SW 1271 (cell line): ENCODE measurements at regions not wholly inside any gene's neighbourhood (a gene's known extent, or its start where the extent isn't known, plus 50 kb on each side); places are given as distances from the start of the nearest gene placed in this dataset.

Experiments
- DNase-seq, 2 experiments: peaks; one replicate each; lab custom pipeline; 2025; lab: John Stamatoyannopoulos, UW

DNA sequence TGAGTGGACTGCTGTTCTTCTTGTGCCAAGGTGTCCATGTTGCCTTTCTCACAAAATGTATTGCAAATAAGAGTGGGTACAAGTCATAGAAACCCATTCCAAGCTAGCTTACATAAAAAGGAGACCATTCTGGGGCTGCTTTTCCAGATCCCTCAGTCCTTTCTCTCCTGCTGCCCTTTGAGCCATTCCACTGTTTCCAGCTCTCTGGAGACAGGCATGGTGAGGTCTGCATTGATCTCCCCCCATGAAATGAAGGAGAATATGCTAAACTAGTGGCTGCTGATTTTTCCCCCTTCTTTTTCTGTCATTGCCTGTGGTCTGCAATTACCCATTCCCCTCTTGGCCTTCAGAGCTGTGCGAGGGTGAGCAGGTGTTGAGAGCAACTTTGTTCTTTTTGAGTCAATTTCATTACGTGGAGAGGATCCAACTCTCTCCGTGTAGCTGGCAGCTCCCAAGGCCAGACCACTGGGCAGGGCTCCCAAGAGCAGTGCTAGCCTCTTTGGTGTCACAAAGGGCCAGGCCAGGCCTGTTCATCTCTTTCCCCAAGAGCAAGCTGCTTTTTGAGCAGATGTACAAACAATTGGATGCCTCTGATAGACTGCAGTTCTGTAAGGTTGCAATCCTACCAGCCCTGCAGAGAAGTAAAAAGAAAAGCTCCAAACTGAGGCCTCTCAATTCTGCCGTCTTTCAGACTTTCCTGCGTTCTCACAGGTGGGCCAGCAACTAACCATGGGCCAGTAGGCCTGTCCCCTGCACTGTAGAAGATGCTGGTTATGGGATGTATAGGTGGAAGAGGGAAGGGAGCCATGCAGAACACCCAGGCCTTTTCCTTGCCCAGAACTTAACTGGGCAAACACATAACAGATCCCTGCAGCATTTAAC lies 96.1 kb upstream of the ARMC2 start:
- no peak for DNase-seq

DNA sequence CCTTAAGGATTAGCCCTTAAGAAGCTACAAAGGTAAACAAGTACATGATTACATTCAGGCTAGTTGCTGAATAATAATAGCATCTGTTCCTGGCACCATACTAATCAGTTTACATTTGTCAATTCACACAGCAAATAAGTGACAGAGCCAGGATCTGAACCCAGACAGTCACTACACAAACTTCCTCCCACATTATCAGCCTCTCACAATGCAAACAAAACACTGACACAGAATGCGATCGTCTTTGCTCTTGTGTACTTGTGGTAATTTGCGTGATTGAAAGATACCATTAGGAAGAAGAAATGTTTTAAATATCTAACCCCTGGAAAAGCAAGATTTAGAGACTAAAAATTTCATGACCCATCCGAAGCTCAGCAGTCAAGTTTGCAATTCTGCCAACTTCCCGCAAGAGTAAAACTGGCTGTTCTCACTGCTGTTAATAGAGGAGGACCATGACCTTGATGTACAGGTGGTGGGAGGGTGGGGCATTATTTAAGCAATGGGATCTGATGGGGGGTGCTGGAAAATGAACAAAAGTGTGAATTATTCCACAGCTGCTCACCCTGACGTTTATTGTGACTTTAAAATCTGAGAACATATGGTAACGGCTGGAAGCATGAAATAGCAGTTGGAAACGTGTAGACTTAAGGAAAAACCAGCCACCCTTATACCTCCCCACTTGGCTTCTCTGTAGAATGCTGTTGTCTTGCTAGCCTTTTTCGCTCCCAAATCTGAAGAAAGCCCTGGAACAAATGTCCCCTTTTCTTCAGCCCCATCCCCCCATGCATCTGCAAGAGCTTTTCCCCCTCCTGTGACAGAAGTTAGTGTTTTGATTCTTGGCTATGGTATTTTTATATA lies 95.3 kb upstream of the ARMC2 start:
- DNase-seq = no peak

DNA sequence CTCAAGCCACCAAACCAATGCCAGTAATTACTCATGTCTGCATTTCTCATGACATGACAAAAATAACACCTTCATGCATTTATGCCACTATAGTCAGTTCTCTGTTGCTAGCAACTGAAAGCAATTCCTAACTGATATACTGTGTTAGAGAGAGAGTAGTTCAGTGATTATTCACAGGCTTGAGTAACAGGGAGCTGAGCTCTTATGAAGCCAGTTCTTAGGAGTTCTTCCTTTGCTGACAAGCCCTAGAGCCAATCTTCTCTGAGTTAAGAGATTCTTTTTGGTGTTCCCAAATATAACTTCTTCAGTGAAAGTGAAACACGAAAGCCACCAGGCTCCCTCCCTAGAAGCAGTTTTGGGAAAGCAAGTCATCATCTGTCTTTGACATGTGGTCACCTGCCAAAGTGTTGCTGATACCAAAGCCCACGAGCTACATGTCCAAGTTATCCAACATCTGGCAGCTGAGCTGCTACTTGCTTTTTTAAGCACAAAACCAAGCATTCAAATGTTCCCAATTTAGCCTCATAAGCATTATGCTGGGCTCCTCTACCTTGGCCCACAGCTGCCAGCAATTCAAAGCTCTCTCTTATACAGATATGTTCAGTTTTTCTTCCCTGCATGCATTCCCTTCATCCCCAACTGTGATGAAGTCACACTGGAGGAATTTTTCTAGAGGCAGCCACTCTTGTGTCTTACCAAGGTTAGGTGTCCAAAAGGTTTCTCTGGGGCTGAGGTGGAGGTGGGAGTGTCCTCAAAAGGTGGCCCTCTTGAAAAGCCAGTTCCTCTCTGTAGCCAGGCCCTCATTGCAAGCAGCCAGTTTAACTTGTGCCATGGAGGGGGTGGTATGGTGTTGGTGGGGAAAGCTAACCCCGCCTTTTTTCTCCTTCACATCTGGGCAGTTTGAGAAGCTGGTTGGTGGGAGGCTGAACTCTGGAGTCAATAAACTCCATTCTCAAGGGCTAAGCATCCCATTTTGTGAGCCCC lies 92.7 kb upstream of the ARMC2 start:
- no peak for DNase-seq

DNA sequence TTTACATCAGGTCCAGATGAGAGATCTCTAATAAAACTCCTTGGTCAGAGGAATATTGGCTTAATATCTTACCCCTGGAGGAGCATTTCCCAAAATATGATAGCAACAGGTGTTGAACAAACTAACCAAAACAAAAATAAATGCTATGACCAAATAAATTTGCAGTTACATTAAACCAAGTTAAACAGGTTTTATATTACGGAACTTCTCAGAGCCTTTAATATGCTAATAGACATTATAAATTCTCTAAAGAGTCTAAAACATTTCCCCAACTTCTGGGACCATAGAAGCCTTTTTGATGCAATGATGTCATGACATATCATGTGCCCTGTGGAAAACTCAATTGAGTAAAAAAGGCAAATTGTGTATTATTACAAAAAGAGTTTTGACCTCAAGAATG lies 90.9 kb upstream of the ARMC2 start:
- no peak for DNase-seq

DNA sequence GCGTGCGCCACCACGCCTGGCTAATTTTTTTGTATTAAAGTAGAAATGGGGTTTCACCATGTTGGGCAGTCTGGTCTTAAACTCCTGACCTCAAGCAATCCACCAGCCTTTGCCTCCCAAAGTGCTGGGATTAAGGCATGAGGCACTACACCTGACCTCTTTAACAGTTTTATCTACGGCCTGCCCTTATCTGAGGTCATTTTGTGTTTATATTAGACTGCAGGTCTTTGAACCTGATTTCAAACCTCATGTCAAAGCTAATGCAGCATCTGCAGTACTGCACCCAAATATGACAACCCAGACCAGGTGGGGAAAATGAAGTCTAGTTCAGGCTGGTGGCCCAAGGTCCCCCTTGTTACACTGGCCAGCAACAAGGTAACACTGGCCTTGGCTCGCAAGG lies 89.3 kb upstream of the ARMC2 start:
- no peak for DNase-seq

DNA sequence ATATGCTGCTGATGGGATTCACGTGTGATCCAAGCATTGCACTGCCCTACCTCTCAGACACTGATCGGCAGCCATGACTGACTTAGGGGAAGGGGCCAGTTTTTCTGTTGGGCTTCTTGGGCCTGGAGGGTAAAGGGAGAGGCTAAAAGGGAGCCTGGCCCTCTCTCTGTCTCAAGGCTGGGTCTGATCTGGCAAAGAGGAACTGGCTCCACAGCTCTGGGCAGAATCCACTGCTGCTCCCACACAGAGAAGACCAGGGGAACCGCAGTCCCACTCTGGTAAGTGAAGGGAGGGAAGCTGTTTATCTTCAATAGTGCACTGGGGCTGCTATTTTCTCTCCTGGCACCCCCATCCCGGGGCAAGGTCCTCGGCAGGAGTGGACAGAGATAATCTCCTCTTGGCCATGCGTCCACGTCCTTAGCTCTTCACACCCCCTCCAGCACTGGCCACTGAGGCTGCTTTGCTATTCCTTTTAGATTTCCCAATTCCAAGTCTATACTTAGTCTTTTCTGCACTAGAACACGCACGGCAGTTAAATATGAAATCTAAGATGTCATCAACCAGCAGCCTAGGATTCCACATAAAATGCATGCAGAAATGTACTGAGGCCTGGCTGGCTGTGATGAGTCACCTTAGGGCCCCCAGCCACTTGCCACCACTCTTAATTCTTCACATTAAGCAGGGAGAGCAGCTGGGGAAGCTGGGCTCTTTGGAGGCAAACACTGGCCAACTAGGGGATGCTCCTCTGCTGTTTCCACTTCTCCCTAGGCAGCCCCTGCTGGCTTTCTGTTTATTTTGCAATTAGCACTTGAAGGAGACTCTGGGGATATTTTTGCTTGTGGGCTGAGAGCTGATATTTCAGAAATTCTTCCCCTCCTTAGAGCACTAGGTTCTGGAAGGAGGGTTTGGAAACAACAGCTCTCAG lies 87.8 kb upstream of the ARMC2 start:
- no peak for DNase-seq

DNA sequence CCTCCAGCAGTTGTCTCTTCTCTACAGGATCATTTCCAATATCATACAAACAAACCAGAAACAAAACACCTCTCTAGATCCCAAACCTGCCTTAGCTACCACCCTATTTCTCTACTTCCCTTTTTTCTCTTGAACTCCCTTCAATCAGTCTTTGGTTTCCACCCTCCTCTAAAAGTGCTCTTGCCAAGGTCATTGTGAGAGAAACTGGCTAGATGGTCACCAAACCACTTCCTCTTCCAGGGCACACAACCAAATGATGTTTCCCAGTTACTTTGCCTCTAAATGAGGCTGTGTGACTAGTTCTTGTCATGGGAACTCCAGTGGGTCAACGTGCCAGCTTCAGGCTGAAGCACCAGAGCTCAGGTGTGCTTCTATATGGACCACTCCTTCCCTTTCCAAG lies 85.8 kb upstream of the ARMC2 start:
- no peak for DNase-seq

DNA sequence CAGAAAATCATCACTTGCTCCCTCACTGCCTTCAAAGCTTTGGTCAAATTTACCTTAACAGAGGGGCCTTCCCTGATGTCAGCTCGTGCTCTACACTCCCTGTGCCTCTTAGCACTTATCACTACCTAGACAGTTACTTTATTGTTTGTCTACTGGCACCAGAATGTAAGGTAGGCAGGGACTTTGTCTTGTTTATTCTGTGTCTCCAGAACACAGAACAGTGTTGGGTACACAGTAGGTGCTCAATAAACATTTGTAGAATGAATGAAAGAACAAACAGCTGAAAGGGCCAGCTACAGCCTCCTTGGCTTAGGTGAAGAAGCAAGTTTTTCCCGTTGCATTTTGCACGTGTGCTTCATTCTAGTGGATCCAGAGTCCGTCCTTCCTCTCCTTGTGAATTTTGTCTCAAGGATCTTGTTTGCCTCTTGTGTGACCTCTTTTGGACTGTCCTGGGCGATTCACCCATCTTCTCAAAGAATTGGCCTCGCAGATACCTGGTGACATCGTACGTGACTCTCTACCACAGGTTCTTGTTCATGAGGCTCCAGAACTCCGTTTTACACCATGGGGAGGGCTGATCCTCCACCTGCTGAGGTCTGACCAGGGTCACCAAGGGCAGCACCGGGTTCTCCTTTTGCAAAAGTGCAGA lies 84.2 kb upstream of the ARMC2 start:
- DNase-seq = no peak

DNA sequence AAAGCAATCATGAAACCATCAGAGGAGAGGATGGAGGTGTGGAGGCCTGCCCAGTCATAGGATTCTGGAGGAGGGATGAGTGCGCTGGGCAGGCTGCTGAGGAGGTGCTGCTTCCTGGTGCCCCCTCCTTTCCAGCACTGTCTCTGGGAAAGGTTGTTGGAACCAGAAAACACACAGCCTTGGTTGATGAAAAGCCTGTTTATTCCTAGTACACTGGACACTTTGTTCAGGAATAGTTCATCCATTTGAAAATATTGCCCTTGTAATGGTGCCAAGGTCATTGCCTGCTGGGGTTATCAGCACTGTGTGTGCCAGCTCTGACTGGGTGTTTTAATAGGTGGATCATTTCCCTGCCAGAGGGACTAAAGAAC lies 83.7 kb upstream of the ARMC2 start:
- no peak for DNase-seq

DNA sequence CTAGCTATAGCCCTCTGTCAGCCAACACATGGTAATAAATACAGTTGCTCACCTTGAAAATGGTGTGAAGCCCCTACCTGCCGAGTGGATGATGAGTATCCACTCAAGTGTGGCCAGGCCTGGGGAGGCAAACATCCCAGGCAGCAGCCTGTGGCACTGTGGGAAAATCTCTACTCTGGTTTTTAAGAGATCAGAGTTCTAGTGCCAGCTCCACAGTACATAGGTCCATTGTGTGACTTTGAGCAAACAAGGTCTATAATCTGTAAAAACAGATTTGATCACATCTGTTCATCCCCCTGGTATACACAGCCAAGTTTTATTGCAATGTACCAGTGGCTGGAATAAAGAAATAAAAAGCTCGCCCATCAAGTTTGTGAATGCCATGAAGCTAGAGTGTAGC lies 82.7 kb upstream of the ARMC2 start:
- DNase-seq = no peak

DNA sequence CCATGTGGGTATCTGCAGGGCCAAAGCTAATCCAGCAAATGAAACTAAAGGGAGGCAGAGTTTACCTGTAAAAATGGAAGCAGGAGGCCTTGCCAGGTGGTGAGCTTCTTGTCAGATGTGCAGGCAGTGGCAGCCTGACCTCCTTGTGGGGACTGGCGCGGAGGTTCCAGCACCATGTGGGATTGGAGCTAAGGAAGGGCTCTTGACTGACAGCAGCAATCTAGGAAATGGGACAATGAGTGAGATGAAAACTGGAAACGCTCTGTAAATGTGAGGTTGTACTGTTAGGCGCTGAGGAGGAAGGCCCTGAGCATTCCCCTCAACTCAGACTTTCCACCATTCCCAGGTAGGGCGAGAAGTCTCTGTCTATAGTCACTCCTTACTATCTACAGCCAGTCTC lies 81.8 kb upstream of the ARMC2 start:
- no peak for DNase-seq

DNA sequence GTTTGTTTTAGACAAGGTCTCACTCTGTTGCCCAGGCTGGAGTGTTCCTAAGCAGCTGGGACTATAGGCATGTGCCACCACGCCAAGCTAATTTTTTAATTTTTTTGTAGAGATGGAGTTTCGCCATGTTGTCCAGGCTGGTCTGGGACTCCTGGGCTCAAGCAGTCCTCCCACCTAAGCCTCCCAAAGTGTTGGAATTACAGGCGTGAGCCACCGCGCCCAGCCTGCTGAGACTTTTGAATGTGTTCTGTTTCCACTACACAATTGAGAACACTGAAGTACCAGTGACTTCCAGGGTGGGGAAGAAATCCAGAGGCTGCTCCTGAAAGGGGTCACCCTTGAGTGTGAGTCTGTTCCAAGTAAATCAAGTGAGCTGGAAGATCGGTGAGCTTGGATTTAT lies 81.3 kb upstream of the ARMC2 start:
- DNase-seq = no peak

DNA sequence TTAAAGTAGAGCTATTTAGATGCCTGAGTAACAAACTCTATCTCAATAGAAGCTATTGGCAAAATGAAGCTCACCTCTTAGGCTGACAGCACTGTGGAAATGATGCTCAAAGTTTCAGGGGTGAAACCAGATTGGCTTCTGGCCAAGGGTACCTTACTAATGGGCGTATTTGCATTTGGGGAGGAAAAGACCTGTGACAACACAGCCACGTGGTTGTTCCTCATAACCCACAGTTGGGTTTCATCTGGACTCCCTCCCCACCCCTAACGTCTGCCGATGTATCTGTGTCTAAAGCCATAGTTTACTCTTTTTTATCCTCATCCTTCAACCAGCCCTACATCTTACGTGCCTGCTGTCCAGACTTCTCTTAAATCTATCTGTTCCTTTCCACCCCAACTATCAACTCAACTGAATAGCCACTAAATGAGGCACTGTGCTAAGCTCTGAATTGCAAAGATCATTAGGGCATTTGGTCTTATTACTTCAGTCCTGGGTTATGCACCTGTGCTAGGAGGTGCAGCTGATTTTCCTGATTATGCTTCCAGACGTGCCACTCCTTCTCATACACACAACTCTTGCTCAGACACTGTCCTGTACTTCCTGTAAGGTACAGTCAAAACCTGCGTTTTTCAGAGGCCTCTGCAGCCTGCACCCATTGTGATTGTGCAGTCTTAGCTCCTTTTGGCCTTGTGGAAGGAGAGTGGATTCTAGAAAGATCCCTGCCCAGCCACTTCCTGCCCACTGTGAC lies 80.6 kb upstream of the ARMC2 start:
- DNase-seq = no peak

DNA sequence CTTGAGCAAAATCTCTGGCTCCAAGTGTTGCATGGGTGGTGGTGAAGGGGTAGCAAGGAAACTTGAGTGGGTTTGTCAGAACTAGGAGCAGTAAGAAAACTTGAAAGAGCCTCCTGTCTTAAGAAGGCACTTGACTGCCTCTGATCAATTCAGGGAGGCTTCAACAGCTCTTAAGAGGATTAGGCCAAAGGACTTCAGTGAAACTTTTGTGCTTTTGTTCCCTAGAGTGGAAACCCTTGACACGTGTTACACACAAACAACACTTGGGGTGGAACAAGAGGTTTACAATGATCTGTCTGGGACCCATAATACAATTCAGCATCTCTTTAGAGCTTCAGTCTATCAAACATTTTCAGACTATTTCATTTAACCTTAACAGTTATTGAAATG lies 80.1 kb upstream of the ARMC2 start:
- no peak for DNase-seq

DNA sequence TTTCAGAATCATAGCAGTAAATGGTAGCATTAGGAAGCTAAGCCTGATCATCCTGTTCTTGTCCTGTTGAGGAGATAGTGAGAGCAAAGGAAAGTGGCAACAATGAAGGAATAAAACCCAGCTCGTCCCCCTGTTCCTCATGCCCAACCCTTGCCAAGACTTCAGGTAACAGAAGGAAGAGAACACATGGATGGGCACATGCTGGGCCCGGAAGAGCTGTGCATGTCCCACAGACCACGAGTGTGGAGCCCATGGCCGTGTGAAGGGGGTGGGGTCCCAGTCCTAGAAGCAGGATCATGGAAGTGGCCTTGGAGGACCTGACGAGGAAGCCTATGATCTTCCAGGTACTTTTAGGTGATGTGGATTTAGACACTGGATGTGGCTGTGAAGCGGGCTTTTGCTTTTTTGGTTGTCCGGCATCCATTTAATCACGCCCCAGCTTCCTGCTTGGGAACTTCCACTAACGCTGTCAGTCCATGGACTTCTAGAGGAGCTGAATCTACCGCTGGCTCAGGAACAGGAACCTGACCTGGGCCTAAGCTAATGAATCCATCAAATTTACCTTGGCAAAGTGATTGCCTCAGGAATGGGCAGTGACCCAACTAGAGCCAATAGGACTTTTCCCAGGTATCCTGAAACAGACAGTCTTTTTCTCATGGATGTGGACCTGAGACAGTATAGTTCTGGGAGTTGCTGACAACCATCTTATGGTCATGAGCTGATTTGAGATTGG lies 79.3 kb upstream of the ARMC2 start:
- no peak for DNase-seq

DNA sequence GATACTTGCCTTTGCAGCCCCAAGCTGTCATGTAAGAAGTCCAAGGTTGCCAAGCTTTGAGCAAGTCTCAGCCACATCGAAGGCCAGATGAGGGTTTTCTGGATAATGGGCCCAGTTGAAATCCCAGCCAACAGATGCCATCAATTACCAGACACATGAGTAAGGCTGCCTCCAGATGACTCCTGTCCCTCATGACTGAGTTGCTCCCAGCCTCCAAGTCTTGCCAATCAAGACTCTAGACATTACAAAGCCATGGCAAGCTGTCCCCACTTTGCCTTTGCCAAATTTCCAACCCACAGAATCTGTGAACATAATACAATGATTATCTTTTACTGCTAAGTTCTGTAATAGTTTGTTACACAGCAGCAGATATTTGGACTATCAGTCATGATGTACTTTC lies 76.8 kb upstream of the ARMC2 start:
- DNase-seq = no peak

DNA sequence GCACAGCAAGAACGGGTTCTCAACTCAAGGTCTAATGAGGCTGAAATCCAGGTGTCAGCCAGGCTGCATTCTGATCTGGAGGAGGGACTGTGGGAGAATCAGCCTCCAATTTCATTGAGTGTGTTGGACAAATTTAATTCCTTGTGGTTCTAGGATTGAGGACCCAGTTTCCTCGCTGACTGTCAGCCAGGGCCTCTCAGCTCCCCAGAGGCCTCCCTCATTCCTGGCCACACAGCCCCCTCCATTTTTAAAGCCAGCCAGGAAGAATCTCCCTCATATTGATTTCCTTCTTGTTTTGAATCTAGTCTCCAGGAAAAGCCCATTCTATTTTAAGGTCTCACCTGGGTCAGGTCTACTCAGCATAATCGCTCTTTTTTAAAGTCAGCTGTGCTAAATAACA lies 73.7 kb upstream of the ARMC2 start:
- no peak for DNase-seq

DNA sequence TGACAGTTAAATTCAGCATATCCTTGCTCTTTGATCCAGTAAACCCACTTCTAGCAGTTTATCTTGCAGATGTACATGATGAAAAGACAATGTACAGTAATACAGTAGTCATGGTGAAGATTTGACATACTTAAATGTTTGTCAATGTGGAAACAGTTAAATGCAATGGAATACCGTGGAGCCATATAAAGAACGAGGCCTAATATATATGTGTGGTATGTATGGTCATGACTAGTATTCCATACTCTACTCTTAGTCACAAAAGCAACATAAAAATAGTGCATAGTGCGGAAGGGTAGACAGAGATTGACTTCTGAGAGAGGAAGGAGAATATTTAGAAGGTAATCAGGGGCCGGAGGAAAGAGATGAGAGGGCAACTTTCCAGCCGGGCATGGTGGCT lies 70.7 kb upstream of the ARMC2 start:
- DNase-seq = no peak
